Ishikawa (cell line): ENCODE measurements at regions not wholly inside any gene's neighbourhood (a gene's known extent, or its start where the extent isn't known, plus 50 kb on each side); places are given as distances from the start of the nearest gene placed in this dataset.

ENCODE experiments used
- CEBPB ChIP-seq: IDR thresholded peaks from 2 replicates; pipeline ENCODE4 v1.6.1; 2012
- CREB1 ChIP-seq: IDR thresholded peaks from 2 replicates; pipeline ENCODE4 v1.6.1; 2012; ENCODE audit warnings: low read depth
- EGR1 ChIP-seq: IDR thresholded peaks from 2 replicates; pipeline ENCODE4 v1.6.1; 2012
- EP300 ChIP-seq: IDR thresholded peaks from 2 replicates; pipeline ENCODE4 v1.6.1; 2012; ENCODE audit warnings: borderline replicate concordance
- MAX ChIP-seq: IDR thresholded peaks from 2 replicates; pipeline ENCODE4 v1.6.1; 2012
- NFIC ChIP-seq: IDR thresholded peaks from 2 replicates; pipeline ENCODE4 v1.6.1; 2012
- RAD21 ChIP-seq: IDR thresholded peaks from 2 replicates; pipeline ENCODE4 v1.6.1; 2012; ENCODE audit warnings: low read depth
- TAF1 ChIP-seq: IDR thresholded peaks from 2 replicates; pipeline ENCODE4 v1.6.1; 2012; ENCODE audit warnings: low read depth, mild to moderate bottlenecking
- TCF12 ChIP-seq: IDR thresholded peaks from 2 replicates; pipeline ENCODE4 v1.6.1; 2012; ENCODE audit warnings: low read depth
- TEAD4 ChIP-seq: IDR thresholded peaks from 2 replicates; pipeline ENCODE4 v1.6.1; 2012
- USF1 ChIP-seq: IDR thresholded peaks from 2 replicates; pipeline ENCODE4 v1.6.1; 2012
- YY1 ChIP-seq: IDR thresholded peaks from 2 replicates; pipeline ENCODE4 v1.6.1; 2012; ENCODE audit warnings: low read depth
- ZBTB7A ChIP-seq: IDR thresholded peaks from 2 replicates; pipeline ENCODE4 v1.6.1; 2012; ENCODE audit warnings: low read depth
- TF ChIP-seq, protein P1 (sequence below): IDR thresholded peaks from 2 replicates; pipeline ENCODE4 v1.6.1; 2012; ENCODE audit warnings: low read depth, mild to moderate bottlenecking

DNA sequence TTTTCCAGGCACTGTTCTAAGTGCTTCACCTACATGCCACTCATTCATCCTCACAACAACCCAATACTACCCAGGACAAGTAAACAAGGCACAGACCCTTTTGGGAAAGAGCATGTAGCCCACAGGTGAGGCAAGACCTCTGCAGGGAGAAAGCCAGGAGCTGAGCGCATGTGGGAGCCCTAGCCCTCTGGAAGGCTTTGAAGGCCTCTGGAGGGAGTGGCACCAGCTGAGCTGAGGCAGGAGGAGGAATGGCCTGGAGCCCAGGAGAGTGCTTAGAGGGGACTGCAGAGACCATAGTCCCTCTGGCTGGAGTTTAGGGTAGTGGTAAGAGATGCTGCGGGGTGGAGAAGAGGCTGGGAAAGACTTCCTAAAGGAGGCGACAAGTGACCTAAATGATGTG, 516.5 kb downstream of the FUT8 start:
- no peak for TF ChIP-seq EGR1
- TF ChIP-seq YY1, result no peak
- no peak for TF ChIP-seq CEBPB
- TF ChIP-seq TEAD4, result no peak

- TF ChIP-seq CREB1, result no peak
- TF ChIP-seq EP300, result no peak
- TF ChIP-seq ZBTB7A, result no peak
- TF ChIP-seq USF1, result no peak
- no peak for TF ChIP-seq TCF12
- TF ChIP-seq TEAD4, result no peak
- TF ChIP-seq CEBPB, result no peak
Observed at GRCh38 chr14:65933400-65934069, 521.0 kb downstream of the FUT8 start.

GRCh38 chr14:65934070-65934435, 521.5 kb downstream of the FUT8 start:
- no peak for TF ChIP-seq USF1
- TF ChIP-seq, protein P1, sequence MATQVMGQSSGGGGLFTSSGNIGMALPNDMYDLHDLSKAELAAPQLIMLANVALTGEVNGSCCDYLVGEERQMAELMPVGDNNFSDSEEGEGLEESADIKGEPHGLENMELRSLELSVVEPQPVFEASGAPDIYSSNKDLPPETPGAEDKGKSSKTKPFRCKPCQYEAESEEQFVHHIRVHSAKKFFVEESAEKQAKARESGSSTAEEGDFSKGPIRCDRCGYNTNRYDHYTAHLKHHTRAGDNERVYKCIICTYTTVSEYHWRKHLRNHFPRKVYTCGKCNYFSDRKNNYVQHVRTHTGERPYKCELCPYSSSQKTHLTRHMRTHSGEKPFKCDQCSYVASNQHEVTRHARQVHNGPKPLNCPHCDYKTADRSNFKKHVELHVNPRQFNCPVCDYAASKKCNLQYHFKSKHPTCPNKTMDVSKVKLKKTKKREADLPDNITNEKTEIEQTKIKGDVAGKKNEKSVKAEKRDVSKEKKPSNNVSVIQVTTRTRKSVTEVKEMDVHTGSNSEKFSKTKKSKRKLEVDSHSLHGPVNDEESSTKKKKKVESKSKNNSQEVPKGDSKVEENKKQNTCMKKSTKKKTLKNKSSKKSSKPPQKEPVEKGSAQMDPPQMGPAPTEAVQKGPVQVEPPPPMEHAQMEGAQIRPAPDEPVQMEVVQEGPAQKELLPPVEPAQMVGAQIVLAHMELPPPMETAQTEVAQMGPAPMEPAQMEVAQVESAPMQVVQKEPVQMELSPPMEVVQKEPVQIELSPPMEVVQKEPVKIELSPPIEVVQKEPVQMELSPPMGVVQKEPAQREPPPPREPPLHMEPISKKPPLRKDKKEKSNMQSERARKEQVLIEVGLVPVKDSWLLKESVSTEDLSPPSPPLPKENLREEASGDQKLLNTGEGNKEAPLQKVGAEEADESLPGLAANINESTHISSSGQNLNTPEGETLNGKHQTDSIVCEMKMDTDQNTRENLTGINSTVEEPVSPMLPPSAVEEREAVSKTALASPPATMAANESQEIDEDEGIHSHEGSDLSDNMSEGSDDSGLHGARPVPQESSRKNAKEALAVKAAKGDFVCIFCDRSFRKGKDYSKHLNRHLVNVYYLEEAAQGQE, result no peak
- no peak for TF ChIP-seq RAD21
- TF ChIP-seq TAF1, result no peak
- no peak for TF ChIP-seq CEBPB
- no peak for TF ChIP-seq CREB1
- TF ChIP-seq MAX, result no peak
- no peak for TF ChIP-seq NFIC
- no peak for TF ChIP-seq YY1
- TF ChIP-seq EGR1, result no peak
- TF ChIP-seq TCF12, result no peak
- TF ChIP-seq TEAD4, result no peak

DNA sequence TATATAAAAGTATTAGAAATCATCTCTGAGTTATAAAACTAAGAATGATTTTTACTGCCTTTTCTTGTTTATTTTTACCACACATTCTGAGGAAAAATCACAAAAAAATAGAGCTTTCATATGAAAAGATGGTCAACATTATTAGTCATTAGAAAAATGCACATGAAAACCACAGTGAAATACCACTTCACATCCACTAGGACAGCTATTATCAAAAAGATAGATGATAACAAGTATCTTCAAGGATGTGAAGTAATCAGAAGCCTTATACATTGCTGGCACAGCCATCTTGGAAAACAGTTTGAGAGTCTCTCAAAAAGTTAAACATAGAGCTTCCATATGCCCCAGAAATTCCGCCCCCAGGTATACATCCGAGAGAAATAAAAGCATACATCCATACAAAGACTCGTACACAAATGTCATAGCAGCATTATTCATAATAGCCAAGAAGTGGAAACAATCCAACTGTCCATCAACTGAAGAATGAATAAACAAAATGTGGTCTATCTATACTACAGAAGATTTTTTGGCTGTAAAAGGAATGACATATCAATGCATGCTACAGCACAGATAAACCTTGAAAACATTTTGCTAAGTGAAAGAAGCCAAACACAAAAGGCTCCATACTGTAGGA, 523.9 kb downstream of the FUT8 start:
- TF ChIP-seq NFIC, result no peak
- no peak for TF ChIP-seq MAX
- no peak for TF ChIP-seq YY1
- no peak for TF ChIP-seq EGR1

DNA sequence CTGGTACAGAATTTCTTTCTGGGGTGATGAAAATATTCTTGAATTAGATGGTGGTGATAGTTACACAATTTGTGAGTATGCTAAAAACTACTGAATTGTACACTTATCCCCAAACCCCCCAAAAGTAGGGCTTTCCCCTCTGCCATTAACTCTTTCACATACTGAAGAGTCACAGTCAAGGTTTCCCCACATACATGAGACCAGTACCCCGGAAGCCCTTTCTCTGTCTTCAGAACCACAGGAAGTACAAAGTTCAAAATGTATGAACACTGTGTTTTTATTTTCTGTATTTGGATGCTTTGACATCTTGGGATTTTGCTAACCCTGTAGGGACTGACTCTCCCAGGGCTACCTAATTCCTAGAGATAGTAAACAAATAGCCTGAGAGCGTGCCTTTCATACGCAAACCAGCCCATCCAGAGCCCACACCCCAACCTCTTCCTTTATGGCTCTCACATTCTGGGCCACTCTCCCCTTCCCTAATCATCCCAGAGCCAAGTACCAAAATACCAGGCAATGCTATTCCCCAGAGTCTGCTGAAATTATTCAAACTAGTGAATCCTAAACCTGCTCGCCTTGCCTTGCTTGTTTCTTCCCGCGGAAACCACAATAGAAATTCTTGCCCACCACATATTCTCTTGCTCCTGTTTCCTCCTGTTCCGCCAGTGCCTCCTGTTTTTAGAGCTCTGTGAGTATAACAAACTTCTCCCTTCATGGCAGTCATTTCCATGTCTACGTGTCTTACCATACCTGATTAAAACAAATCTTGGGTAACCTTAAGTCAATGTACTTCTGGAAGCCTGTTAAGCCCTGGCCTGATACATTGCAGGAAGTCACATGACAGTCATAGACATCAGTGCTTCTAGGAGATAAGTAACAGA, 524.8 kb downstream of the FUT8 start:
- TF ChIP-seq EP300 (no peak), NFIC (no peak), TCF12 (no peak), TAF1 (no peak)
- TF ChIP-seq, protein P1, result no peak

DNA sequence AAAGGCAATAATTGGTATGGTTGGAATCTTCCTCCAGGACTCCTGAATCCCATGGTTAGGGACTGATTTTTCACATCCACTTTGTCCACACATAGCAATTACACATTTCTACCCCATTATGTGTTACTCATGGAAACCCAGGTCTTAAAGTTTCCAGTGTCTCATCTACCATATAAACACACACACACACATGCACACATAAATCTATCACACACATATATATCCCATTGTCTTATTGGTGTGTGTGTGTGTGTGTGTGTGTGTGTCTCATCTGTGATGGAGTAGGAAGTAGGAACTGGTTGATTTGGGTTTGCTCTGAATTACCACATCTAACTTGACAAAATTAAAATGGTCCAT, 525.4 kb downstream of the FUT8 start:
- no peak for TF ChIP-seq TCF12
- TF ChIP-seq NFIC, result no peak
- TF ChIP-seq YY1, result no peak
- TF ChIP-seq TEAD4, result no peak
- no peak for TF ChIP-seq RAD21
- TF ChIP-seq ZBTB7A, result no peak
- TF ChIP-seq EP300, result no peak
- TF ChIP-seq TAF1, result no peak
